ENCODE measurements at regions not wholly inside any gene's neighbourhood (a gene's known extent, or its start where the extent isn't known, plus 50 kb on each side); places are given as distances from the start of the nearest gene placed in this dataset.

GRCh38 chr11:82270870-82271269, 462.8 kb downstream of the FAM181B start:
- no peak for DNase-seq (ENCODE audit: low spot score)
- TF ChIP-seq, protein P1, sequence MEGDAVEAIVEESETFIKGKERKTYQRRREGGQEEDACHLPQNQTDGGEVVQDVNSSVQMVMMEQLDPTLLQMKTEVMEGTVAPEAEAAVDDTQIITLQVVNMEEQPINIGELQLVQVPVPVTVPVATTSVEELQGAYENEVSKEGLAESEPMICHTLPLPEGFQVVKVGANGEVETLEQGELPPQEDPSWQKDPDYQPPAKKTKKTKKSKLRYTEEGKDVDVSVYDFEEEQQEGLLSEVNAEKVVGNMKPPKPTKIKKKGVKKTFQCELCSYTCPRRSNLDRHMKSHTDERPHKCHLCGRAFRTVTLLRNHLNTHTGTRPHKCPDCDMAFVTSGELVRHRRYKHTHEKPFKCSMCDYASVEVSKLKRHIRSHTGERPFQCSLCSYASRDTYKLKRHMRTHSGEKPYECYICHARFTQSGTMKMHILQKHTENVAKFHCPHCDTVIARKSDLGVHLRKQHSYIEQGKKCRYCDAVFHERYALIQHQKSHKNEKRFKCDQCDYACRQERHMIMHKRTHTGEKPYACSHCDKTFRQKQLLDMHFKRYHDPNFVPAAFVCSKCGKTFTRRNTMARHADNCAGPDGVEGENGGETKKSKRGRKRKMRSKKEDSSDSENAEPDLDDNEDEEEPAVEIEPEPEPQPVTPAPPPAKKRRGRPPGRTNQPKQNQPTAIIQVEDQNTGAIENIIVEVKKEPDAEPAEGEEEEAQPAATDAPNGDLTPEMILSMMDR (IDR thresholded peaks at IDR 0.05) = no peak
- H3K27ac ChIP-seq = no peak overlapping the region
- no peak overlapping the region for H3K4me3 ChIP-seq

GRCh38 chr11:82268627-82269026, 465.0 kb downstream of the FAM181B start:
- no peak overlapping the region for H3K4me3 ChIP-seq
- DNase-seq (ENCODE audit: low spot score) = no peak
- no peak overlapping the region for H3K27ac ChIP-seq
- TF ChIP-seq, protein P1 (IDR thresholded peaks at IDR 0.05) = no peak

DNA sequence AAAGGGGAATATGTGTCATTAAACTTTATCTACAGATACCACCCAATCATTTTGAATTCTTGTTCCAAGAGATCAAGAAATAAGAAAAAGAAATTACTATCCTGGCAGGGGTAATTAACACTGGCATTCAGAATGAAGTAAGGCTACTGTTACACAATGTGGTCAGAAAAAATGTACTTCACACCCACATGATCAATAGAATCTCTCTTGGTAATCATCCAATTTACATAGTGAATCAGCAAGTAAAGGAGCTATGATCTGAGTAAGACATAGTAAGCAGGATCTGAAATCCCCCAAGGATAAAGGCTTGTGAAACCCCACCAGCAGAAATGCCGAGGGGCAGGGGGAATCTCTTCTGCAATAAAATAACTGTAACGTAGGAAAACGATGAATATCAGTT, 466.5 kb downstream of the FAM181B start:
- H3K4me3 ChIP-seq = no peak overlapping the region
- no peak for DNase-seq (ENCODE audit: low spot score)
- H3K27ac ChIP-seq = no peak overlapping the region
- TF ChIP-seq, protein P1 (IDR thresholded peaks at IDR 0.05) = no peak

DNA sequence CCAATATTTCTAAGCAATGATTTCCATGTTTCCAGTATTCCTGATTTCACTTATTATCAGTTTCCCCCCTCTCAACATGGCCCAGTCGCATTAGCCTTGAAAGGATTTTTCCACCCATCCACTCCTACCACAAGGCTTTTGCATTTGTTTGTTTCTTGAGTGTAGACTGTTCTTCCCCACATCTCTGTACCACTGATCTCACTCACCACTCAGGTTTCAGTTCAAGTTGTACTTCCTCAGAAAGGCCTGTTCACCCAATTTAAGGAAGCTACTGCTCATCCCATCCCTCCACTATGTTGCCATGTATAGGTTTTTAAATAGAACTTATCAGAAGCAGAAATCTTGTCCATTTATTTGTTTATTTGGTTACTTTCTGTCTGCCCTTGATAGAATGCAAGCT, 472.3 kb downstream of the FAM181B start:
- no peak overlapping the region for H3K27ac ChIP-seq
- TF ChIP-seq, protein P1 (IDR thresholded peaks at IDR 0.05) = no peak
- DNase-seq (ENCODE audit: low spot score) = no peak
- no peak overlapping the region for H3K4me3 ChIP-seq

DNA sequence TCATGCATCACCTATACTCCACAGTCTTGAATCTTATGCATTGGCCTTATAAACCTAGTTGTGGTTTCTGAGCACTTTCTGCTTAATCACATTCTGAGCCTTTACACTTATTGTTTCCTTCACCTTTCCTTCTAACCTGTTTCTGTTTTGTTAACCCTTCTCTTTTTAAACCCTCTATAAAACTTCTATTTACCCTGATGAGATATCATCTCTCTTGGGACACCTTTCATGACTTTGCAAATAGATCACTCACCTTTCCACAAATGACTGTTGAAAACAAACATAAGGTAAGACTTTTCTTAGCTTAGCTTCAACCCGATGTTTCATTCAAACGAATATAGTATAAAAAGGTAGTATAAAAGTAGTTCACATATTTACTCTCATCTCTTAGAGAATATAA, 483.6 kb downstream of the FAM181B start:
- no peak for DNase-seq (ENCODE audit: low spot score)
- Histone ChIP-seq H3K27ac (no peak overlapping the region), H3K4me3 (no peak overlapping the region)
- TF ChIP-seq, protein P1 (IDR thresholded peaks at IDR 0.05) = no peak

GRCh38 chr11:82246926-82247325, 486.7 kb downstream of the FAM181B start:
- Histone ChIP-seq H3K27ac (no peak overlapping the region), H3K4me3 (no peak overlapping the region)
- no peak for DNase-seq (ENCODE audit: low spot score)
- TF ChIP-seq, protein P1 (IDR thresholded peaks at IDR 0.05) = no peak

- TF ChIP-seq, protein P1 (IDR thresholded peaks at IDR 0.05) = no peak
- Histone ChIP-seq H3K27ac (no peak overlapping the region), H3K4me3 (no peak overlapping the region)
- no peak for DNase-seq (ENCODE audit: low spot score)
These were observed 494.2 kb downstream of the FAM181B start for GRCh38 chr11:82239498-82239897.

Data from coronary artery (tissue), 2 donors.